CD4-positive, alpha-beta T cell (primary cell): ENCODE measurements at regions not wholly inside any gene's neighbourhood (a gene's known extent, or its start where the extent isn't known, plus 50 kb on each side); places are given as distances from the start of the nearest gene placed in this dataset.

Source experiments
- ATAC-seq: fragments of 200-7000 bp; cut with Tn5 transposase; one replicate; pipeline ENCODE4 v1.10.0; 2022; ENCODE audit warnings: mild to moderate bottlenecking; ENCODE audit not compliant: poor library complexity
- CTCF ChIA-PET: fragments of 350-600 bp; sonication (Branson Sonifier 250); formaldehyde crosslinking; loops from one replicate; lab custom pipeline; 2021; ENCODE audit warnings: antibody characterized with exemption, inconsistent platforms; lab: Charles Lee
- POLR2A ChIA-PET: fragments of 350-600 bp; sonication (Branson Sonifier 250); formaldehyde crosslinking; loops from one replicate; lab custom pipeline; 2021; ENCODE audit warnings: antibody characterized with exemption, inconsistent platforms; lab: Charles Lee
- DNase-seq, 14 experiments: peaks; one replicate each; pipeline ENCODE4 v3.0.0-alpha.2; 2013 to 2020; ENCODE audit warnings: mixed read lengths in 2 of 14
- H3K27ac ChIP-seq, 2 donors: one replicate each; pipeline versions ENCODE4 v1.5.1 to v1.7.0; 2013; ENCODE audit warnings: low read length in 2 of 2, low read depth in 1 of 2, mild to moderate bottlenecking in 1 of 2
- H3K27me3 ChIP-seq, 2 experiments: 1 replicate in 1 of 2; 2 replicates in 1 of 2; pipeline versions ENCODE4 v1.6.1 to v1.7.0; 2013; ENCODE audit warnings: low read length in 2 of 2, control low read depth in 1 of 2, mild to moderate bottlenecking in 1 of 2, moderate library complexity in 1 of 2; ENCODE audit not compliant: insufficient read depth in 2 of 2, control insufficient read depth in 1 of 2
- H3K36me3 ChIP-seq: one replicate; pipeline ENCODE4 v1.6.1; 2013; ENCODE audit warnings: low read length, control low read depth; ENCODE audit not compliant: insufficient read depth
- H3K4me1 ChIP-seq: one replicate; pipeline ENCODE4 v1.6.1; 2013; ENCODE audit warnings: low read length, control low read depth; ENCODE audit not compliant: insufficient read depth
- H3K4me3 ChIP-seq: one replicate; pipeline ENCODE4 v1.5.1; 2013; ENCODE audit warnings: mild to moderate bottlenecking, low read length, moderate library complexity
- H3K9me3 ChIP-seq, 2 experiments: 1 replicate in 1 of 2; 2 replicates in 1 of 2; pipeline versions ENCODE4 v1.6.1 to v1.7.0; 2013; ENCODE audit warnings: low read length in 2 of 2, mild to moderate bottlenecking in 2 of 2, control low read depth in 1 of 2, moderate library complexity in 1 of 2; ENCODE audit not compliant: control insufficient read depth in 1 of 2, insufficient read depth in 1 of 2
- H3K27ac Mint-ChIP-seq: one replicate; pipeline ENCODE4 v1.8.0; 2020; ENCODE audit warnings: mixed read lengths
- H3K27me3 Mint-ChIP-seq: one replicate; pipeline ENCODE4 v1.8.0; 2021; ENCODE audit warnings: mixed read lengths
- H3K36me3 Mint-ChIP-seq: one replicate; pipeline ENCODE4 v1.8.0; 2021; ENCODE audit warnings: low read depth, mixed read lengths
- H3K4me1 Mint-ChIP-seq: one replicate; pipeline ENCODE4 v1.8.0; 2021; ENCODE audit warnings: low read depth, mixed read lengths
- H3K4me3 Mint-ChIP-seq: one replicate; pipeline ENCODE4 v1.8.0; 2020; ENCODE audit warnings: mild to moderate bottlenecking, mixed read lengths
- H3K9me3 Mint-ChIP-seq: one replicate; pipeline ENCODE4 v1.8.0; 2020; ENCODE audit warnings: mixed read lengths
- CTCF ChIP-seq: fragments of 200-600 bp; IDR thresholded peaks from one replicate; pipeline ENCODE4 v1.8.0; 2022; ENCODE audit warnings: antibody characterized with exemption, mild to moderate bottlenecking
- intact Hi-C, 2 experiments: fragments of 100-400 bp; cut with DNase I in 1 of 2; cut with micrococcal nuclease in 1 of 2; formaldehyde crosslinking; loops; one replicate each; pipeline versions ENCODE4 v1.15.1 to v1.9.0; 2023 to 2025; cut with DNase I, micrococcal nuclease

- peak in 1 of 14 experiments; percentile 7 for DNase-seq
- H3K4me3 ChIP-seq = no peak overlapping the region
- Mint-ChIP-seq H3K27me3 (no peaks in the 10 kb centered on the region), H3K4me1 (no peaks in the 10 kb centered on the region), H3K36me3 (no peaks in the 10 kb centered on the region), H3K4me3 (no peak overlapping the region), H3K27ac (no peak overlapping the region), H3K9me3 (no peaks in the 10 kb centered on the region)
- POLR2A ChIA-PET = no interaction called here
- H3K27me3 ChIP-seq = no peaks in the 10 kb centered on the region
- H3K27ac ChIP-seq = no peak overlapping the region
- TF ChIP-seq CTCF = no peak
- no peaks in the 10 kb centered on the region for H3K9me3 ChIP-seq
- CTCF ChIA-PET = no interaction called here
- H3K4me1 ChIP-seq = no peaks in the 10 kb centered on the region
- intact Hi-C loops = no loop called here
- H3K36me3 ChIP-seq = no peaks in the 10 kb centered on the region
- no peak for ATAC-seq
These were observed 161.1 kb upstream of the DUSP10 start for GRCh38 chr1:221902961-221903360.

GRCh38 chr1:221900678-221901077 lies 158.8 kb upstream of the DUSP10 start:
- DNase-seq = no peak
- no peak for ATAC-seq
- H3K4me1 ChIP-seq = no peaks in the 10 kb centered on the region
- Mint-ChIP-seq H3K27me3 (no peaks in the 10 kb centered on the region), H3K4me1 (no peaks in the 10 kb centered on the region), H3K36me3 (no peaks in the 10 kb centered on the region), H3K27ac (no peak overlapping the region), H3K9me3 (no peaks in the 10 kb centered on the region), H3K4me3 (no peak overlapping the region)
- TF ChIP-seq CTCF = no peak
- intact Hi-C loops = no loop called here
- CTCF ChIA-PET = no interaction called here
- H3K27ac ChIP-seq = no peak overlapping the region
- H3K27me3 ChIP-seq = no peaks in the 10 kb centered on the region
- H3K9me3 ChIP-seq = no peaks in the 10 kb centered on the region
- POLR2A ChIA-PET = interaction anchor here (1.4 kb wide), 1 partner anchor 159 kb away, joined by 3 read pairs; the partner anchor contains the start of gene DUSP10
- no peaks in the 10 kb centered on the region for H3K36me3 ChIP-seq
- no peak overlapping the region for H3K4me3 ChIP-seq

- H3K9me3 Mint-ChIP-seq = no peaks in the 10 kb centered on the region
- ATAC-seq = no peak
- Histone ChIP-seq H3K36me3 (no peaks in the 10 kb centered on the region), H3K27me3 (no peaks in the 10 kb centered on the region), H3K27ac (no peak overlapping the region), H3K9me3 (no peaks in the 10 kb centered on the region), H3K4me1 (no peaks in the 10 kb centered on the region), H3K4me3 (no peak overlapping the region)
- H3K4me3 Mint-ChIP-seq = no peak overlapping the region
- ChIA-PET POLR2A (no interaction called here), CTCF (no interaction called here)
- no peaks in the 10 kb centered on the region for H3K27me3 Mint-ChIP-seq
- no peak for DNase-seq
- intact Hi-C loops = no loop called here
- TF ChIP-seq CTCF = no peak
- H3K4me1 Mint-ChIP-seq = no peaks in the 10 kb centered on the region
- no peak overlapping the region for H3K27ac Mint-ChIP-seq
- H3K36me3 Mint-ChIP-seq = no peaks in the 10 kb centered on the region
These were observed 155.4 kb upstream of the DUSP10 start for GRCh38 chr1:221897321-221897721.
